ENCODE measurements at regions not wholly inside any gene's neighbourhood (a gene's known extent, or its start where the extent isn't known, plus 50 kb on each side); places are given as distances from the start of the nearest gene placed in this dataset.

DNA sequence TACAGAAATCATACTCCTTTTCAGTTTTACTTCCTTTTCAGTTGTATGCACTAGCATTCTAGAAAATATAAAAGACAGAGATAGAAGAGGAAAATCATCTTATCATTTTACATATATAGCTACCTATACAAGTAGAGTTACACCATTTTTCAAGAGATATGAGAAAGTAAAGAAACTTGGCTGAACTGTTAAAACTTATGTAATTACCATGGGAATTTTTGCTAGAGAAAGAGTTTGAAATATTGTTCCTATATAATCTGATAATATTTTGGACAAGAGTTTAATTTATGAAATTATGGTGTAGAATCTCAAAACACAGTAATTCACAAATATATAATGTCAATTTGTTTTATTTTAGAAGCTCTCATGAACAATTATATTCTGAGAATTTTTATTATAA lies 180.8 kb downstream of the PLPPR4 start:
- DNase-seq: no peak

DNA sequence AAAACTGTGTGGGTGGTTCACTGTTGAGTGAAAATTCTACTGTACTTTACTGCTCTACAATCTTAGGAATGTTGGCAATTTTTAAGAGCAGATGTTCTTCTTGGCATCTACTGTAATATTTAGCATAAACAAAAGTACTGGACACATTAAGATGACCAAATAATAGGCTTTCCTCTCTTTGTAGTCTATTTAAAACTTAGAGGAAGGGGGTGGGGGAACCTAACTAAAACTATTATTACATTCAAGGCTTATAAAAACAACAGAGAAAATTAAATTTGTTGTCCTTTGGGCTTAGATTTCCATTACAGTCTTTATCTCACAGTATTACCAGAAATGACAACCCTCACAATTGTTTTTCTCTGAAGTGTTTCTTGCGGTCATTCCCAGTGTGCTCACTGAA lies 181.2 kb downstream of the PLPPR4 start:
- no peak for DNase-seq

DNA sequence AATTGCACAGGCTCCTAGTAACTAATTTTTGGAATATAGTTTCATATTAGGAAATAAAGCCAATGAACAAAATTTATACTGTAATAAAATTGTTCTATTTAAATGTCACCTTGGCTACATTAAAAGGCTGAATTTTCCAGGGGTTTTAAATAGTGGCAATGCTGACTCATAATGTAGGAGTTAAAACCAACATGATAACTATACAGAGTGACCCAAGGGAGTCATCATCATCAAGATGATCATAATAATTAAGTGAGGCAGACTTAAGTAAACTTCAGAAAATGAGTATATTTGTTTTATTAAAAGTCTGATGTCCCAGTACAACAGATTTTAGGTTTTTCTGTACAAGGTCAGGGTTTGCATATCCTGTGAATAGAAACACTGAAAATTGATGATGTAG lies 183.4 kb downstream of the PLPPR4 start:
- no peak for DNase-seq

DNA sequence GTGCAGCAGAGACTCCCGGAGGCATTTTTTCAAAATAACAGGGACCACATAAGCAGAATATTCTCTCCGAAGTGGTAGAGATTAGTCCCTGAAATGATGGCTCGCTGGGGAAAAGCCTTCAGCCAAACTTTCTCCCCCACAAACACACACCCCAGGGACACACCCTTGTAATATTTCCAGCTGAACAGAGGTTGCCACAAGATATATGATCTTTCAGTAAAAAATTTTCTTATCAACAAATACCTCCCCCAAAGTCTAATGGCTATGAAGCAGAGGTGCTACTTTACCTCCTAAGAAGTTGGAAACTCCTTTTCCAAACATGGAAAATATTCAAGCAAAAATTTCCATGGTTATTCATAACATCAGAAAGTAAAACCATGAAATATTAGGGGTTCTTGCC lies 190.2 kb upstream of the PALMD start:
- no peak for DNase-seq

DNA sequence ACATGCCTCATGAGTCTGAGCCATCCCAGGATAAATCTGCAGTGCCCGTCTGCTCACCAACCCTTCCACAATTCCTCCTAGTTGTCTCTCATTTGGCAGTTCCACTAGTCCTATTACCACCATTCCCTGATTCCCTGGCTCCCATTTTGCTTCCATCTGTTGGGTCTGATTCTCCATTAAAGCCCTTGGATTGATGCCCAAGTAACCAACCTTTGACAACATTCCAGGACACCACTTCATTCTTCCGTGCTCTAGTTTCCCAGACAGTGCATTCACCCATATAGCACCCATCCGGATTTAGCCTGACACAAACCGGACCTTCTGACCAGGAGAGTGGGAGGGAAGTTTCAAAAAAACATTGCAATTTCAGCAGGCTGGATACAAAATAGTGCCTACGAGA lies 189.4 kb upstream of the PALMD start:
- DNase-seq: no peak

DNA sequence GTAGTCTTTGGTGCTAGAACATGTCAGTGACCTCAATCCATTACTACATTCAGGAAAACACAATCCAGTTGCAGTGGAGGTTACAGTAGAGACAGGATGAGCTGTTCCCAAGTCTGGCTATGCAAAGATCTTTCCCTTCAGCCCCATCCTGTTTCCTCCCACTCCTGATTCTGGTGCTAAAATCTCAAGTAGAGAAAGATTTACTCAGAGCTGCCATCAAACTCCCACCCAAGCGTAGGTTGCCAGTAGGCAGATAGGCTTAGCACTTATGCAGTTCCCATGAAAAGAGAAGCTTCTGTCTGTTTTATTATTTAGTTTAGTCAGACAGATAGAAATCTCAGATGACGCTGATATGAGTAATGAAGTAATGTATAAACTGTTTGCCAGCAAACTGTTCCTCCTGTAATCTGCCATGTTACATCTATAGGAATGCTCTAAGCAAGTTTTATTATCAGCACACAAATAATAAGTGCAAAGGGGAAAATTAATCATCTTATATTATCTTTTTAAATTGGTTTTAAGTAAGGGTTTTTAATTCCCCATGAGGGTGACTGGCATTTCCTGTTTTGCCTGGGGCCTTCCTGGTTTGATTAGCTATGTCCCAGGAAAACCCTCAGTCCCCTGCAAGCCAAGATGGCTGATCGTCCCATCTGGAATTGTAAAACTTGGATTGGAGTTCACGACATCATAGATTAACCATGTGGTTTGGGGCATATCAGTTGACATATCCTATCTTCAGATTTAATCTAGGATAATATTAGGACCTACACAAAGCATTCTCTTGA lies 188.3 kb upstream of the PALMD start:
- no peak for DNase-seq

DNA sequence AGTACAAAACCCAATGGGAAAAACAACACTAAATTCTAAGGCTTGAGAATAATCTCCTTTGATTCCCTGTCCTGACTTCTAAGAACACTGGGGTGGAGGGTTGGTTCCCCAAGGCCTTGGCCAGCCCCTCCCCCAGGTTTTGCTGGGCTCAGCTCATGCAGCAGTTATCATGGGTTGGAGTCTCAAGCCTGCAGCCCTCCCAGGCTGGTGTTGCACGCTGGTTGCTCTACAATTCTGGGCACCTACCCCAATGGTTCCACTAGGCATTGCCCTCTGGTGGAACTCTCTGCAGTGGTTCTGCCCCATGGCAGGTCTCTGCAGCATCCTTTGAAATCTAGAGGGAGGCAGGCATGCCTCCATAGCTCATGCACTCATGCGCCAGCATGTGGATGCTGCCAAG lies 184.4 kb upstream of the PALMD start:
- DNase-seq: no peak

DNA sequence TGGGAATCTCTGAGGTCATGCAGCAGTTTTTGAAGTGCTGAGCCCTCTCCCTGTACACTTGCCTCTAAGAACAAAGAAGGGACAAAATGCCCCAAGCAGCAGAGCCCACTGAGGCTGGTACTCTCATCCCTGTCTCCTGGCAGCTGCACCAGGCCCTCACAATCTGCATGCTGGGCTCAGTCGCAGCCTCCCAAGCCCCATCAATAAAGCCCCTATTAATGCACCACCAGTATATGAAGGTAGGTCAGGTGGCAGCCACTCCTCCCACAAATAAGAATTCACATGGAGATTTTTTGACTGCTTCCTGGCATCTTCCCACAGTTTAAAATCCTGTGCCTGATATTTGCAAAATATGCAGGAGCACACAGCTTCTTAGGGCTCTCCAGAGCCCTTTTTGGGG lies 181.2 kb upstream of the PALMD start:
- DNase-seq: no peak

DNA sequence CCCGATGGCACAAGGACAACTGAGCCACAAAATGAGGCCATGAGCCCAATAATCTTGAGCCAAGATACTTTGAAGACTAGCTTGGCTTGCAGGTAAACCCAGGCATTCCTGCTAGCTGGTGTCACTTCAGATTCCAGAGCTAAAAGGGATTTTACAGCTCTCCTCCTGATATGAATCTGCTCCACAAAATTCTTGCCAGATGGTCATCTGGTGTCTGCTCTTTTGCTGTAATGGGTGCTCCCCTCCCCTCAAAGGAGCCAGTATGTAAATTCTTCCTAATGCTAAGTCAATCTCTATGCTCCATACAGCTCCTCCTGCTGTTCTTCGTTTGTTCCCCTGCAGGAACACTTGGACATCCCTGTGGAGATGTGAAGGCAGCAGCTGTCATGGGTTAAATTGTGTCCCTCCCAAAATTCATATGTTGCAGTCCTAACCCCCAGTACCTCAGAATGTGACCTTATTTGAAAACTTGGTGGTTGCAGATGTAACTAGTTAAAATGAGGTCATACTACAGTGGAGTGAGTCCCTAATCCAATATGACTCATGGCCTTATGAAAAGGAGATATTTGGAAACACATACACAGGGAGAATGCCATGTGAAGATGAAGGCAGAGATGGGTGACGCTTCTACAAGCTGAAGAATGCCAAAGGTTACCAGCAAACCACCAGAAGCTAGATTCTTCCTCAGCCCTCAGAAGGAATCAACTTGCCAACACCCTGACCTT lies 180.6 kb upstream of the PALMD start:
- DNase-seq: no peak

DNA sequence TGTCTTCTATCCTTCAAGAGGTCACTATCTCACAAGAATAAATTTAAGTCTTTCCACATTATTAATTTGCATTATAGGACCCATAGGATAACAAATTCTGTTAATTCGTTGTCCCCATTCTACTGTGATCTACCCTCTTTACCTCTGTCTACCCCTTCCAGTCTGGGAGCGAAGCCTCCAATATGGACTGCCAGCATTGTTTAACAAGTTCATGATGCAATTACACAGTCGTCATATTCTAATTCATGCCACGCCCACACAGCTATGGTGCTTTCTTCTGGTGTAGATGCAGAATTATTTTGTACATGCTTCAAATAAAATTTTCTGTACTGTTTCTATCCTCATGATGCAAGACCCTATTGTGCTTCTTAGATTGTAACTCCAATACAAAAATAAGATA lies 178.3 kb upstream of the PALMD start:
- DNase-seq: no peak

DNA sequence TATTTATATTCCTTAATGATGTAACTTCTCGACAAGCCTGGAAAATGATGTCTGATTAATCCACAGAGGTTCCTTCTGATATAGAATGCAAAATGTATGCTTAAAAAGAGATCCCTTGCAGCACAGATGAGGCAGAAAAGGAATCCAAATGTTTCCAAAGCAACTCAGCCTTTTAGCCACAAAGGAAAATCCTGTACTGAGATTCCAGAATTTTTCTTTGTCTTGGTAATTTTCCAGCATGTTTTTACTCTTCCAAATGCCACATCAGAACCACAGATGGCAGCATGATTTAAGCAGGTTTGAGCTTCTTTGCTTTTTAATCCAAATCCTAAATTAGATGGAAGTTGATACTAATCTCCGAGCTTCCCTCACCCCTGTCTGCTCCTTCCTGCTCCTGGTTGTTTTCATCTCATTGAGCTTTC lies 176.4 kb upstream of the PALMD start:
- no peak for DNase-seq

DNA sequence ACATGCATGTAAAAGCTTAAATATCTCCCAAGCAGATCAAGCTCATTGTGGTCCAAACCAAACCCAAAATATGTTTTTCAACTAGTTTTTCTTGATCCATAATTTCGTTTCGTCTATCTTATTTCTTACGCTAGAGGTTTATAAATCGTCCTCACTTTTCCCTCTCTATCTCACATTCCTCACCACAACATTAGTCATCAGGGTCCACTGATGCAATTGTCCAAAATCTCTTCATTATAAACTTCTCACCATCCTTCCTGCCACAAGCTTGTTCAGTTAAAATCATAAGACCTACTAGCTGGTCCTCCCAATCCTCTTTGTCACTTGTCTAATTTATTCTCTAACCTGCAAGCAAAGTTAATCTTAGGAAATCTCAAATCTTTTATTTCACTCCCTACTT lies 173.0 kb upstream of the PALMD start:
- no peak for DNase-seq

DNA sequence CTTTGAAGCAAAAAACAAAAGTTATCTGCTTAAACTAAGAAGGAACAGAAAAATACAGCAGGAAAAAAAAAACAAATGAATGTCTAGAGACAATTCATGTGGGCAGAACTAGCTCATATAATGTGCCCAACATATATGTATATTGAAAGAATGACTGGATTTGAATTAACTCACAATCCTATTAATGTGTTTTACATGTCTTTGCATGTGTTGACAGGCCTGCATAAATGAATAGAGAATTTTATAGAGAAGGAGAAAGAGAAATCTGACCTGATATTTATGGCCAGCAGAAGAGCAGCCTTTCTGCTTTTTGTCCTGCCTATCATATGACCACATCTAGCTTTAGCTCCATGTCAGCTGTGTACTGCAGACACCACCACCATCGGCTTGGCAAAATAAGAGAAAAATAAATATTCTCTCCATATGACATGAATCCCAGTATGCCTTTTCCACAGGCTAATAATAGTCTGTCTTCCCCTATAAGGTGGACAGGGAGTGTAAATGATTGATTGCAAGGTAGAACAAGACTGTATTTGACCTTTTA lies 171.5 kb upstream of the PALMD start:
- no peak for DNase-seq

DNA sequence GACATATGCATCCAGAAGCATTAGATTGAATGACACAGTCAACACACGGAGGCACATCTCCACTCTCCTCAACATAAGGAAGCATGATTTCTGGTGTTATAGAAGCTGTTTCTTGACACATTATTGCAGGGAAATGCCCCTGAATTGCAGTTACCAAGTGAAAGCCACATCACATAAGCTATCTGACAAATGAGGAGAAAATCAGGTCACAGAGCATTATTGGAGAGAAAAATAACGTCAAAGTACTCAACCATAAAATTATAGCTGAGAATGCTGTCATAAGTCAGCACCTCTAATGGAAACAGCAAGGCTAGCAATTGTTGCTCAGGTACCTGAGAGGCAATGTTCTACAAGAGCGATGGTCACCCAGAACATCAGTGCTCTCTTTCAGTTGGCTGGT lies 169.9 kb upstream of the PALMD start:
- no peak for DNase-seq

DNA sequence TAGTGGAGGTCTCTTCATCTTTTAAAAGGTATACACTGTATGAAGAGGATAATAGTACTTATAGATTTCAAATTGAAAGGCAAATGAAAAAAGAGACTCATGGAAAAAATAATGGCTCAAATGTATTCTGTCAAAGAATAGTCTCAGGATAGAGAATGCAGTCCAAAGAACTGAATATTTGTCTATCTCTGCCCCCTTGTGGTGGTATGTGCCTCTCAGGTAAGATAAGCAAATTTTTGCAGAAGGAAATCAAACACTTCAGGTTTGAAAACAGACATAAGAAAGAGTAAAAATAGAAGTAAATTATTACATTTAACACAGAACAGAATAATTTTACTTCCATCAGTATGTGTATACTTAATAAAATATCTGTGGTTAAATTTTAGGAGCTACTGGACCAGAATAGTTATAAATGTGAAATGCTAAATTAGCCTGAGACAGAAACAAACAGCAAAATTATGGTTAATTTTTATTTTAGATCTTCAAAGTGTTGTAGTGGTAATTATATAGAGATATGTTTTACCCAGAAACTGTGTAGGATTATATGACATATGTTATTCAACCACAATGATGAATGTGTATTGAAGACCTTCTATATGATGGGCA lies 164.4 kb upstream of the PALMD start:
- peak in 1 of 2 experiments; percentile 48 for DNase-seq

DNA sequence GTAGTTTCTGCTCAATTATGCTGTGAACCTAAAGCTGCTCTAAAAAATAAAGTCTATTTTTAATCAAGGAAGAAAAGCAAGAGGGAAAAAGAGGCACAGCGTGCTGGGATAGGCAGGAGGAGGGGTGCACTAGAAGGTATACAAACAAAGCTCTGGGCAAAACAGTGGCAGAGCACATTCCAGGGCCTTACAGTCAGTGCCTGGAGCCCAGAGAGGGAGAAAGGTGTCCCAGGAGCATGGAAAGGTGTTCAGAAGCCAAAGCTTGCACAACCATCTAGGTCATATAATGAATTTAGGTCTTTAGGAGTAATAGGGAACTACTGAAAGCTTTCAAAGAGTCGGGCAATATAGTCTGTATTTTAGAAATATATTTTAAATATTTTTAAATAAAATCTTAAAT lies 163.6 kb upstream of the PALMD start:
- no peak for DNase-seq

DNA sequence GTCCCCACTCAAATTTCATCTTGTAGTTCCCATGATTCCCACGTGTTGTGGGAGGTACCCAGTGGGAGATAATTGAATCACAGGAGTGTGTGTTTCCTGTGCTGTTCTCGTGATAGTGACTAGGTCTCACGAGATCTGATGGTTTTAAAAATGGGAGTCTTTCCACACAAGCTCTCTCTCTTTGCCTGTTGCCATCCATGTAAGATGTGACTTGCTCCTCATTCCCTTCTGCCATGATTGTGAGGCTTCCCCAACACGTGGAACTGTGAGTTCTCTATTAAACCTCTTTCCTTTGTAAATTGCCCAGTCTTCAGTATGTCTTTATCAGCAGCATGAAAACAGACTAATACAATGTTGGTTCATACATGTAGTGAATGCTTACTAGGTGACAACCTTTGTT lies 163.2 kb upstream of the PALMD start:
- no peak for DNase-seq

DNA sequence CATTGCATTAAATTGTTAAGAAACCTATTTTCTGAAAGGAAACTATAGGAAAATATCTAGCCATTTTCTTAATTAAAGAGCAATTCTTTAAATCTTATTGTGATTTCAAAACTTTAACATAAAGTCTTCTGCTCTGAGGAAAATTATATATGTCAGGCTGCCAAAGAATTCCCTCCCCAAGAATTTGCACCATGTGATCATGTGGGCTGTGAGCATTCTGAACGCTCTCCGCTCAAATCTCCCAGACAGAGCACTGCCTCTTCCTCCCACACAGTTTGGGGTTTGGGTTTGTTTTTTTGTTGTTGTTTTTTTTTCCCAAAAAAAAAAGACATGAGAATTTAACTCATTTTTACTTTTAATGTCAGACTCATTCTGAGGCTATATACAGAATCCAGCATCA lies 155.9 kb upstream of the PALMD start:
- DNase-seq: no peak

DNA sequence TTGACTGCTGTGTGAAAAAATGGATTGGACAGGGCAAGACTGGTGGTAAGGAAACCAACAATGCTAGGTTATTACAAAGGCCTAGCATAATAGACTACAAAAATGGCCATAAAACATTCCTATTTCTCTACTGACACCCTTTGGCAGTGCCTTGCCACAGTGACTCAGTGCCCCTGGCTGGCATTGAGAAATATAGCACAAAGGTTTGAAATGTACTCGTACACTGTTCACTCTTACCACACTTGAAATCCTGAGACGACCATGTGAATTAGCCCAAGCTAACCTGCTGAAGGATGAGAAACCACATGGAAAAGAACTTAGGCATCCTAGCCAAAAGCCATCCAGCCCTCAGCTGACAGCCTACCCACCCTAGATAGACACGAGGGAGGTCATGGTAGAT lies 149.8 kb upstream of the PALMD start:
- DNase-seq: no peak

DNA sequence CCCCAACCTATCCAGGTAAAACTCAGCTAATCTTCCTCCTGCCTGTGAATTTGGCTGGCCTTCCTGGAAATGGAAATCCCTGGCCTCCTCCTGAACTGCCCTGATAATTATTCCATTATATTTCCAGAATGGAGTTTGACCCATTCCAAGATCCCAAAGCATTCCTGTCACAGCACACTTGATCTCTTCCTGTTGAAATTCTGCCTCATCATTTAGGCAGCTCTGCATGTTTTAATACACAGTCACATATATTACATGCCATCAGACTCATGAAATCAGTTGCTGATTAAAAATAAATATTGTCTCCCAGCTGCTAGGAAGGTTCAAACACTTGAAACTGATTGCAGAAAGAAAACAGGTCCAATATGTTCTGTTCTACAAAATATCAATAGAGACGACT lies 148.2 kb upstream of the PALMD start:
- no peak for DNase-seq

DNA sequence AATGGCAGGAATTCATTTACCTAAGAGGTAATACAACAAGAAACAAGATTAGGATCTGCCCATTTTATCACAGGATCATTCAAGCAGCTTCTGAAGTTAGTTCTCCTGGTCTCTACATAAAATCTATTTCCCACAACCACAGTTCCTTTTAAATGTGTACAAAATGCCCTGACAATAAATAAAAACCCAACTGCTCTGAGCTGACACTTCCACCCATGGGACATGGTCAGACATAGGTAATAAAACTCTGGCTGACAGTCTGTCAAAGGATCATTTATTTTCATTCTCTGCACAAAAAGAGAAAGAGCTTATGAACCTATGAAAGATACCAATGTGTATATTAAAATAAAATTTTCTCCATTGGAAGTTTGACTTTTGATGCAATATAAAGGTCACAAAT lies 145.4 kb upstream of the PALMD start:
- DNase-seq: no peak

DNA sequence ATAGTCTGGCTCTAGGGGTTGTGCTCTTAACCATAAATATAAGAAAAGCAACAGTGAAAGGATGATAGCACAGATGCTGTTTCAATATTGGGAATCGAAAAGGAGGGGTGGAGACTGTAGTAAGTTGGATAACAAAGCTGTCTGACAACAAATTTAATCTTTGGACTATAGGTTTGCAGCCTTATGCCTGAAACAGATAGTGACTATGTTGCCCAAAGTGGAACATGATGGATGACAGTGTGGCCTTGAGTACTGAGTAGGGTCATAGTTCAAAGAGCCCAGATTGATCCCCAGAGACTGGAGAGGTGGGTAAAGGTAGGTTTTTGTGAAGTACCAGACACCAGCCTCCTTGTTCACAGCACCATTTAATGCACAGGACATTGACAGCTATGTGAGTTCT lies 144.0 kb upstream of the PALMD start:
- DNase-seq: no peak

DNA sequence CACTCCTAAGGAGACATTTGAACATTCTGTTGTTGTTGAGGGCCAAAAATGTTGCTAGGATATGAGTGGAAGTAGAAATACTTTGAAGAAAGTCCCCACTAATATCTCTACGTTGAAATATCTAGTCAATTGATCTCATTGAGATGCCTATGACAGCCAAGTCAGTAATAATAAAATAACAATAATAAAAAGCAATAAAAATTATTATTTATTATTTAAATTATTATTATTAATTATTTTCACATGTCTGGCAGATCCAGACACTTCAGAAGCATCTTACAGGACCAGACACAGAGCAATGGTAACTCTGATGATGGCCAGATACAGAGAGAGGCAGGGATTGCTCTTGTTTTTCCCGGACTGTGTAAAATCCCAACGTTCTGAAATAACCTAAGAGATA lies 143.5 kb upstream of the PALMD start:
- DNase-seq: no peak

DNA sequence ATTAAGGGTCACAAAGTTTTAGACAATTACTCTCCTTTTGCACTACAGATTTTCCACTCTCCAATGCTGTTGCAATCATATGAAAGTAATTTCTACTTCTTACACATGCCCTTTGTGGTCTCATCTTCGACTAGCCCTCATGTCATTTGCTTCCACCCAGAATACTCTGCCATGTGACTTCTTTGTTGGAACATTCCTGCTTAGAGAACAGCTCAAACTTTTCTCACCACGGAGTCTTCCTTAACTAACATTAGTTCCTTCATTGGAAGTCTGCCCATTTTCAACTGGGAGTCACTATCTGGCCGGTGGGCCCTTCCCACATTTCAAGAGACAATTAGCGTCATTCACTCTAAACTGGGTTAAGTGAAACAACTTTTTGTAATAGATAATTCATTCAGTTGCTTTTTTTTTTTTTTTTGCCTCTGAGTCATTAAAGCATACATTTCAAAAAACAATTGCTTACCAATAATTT lies 142.6 kb upstream of the PALMD start:
- no peak for DNase-seq
